Panc1 (cell line): ENCODE measurements at regions not wholly inside any gene's neighbourhood (a gene's known extent, or its start where the extent isn't known, plus 50 kb on each side); places are given as distances from the start of the nearest gene placed in this dataset.

Source experiments
- CTCF ChIP-seq: fragments of 450-650 bp; IDR thresholded peaks from 2 replicates; pipeline ENCODE4 v1.5.1; 2017; ENCODE audit warnings: mild to moderate bottlenecking
- POLR2AphosphoS5 ChIP-seq: IDR thresholded peaks from 2 replicates; pipeline ENCODE4 v1.6.1; 2012; ENCODE audit warnings: mild to moderate bottlenecking, low read depth, low read length, moderate library complexity

- TF ChIP-seq CTCF (no peak), POLR2AphosphoS5 (no peak)
Observed at GRCh38 chr1:72489801-72490200, 207.5 kb upstream of the NEGR1 start.
